ENCODE measurements at regions not wholly inside any gene's neighbourhood (a gene's known extent, or its start where the extent isn't known, plus 50 kb on each side); places are given as distances from the start of the nearest gene placed in this dataset.

GRCh38 chr2:4579977-4580376 is 876.6 kb downstream of the DCDC2C start:
- DNase-seq (ENCODE audit: low spot score), result no peak

DNA sequence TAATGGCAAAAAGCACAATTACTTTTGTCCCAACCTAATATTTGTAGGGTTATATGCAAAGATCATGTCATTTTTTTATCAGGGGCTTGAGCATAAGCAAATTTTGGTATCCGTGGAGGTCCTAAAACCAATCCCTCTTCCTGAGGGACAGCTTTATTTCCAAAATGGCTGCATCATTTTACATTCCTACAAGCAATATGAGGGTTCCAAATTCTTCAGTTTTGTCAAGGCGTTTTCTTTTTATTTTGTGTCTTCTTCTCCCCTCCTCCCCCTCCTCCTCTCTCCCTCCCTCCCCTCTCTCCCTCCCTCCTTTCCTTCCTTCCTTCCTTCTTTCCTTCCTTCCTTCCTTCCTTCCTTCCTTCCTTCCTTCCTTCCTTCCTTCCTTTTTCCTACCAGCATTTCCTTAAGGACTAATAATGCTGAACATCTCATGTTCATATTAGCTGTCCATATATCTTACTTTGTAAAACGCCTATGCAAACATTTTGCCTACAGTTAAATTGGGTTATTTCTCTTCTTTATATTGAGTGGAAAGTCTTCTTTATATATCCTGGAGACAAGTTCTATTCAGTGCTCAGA is 881.8 kb downstream of the DCDC2C start:
- DNase-seq (ENCODE audit: low spot score), result no peak

DNA sequence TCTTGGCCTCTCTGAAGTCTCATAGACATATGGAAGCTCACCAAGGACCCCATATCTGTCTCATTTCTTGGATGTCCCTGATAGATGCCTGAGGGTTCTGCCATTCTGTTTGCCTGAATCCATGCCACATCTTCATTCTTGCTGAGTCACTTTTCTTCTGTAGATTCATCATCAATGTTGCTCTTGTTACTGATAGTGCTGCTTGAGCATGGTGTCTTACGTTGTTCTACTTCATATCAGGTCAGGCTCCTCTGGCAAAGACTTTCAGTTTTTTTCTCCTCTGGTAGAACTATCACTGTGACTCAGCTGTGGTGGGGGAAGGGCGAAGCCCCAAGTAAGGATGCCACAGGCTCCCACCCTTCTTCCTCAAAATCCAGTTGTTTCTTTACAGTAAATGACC is 885.2 kb downstream of the DCDC2C start:
- no peak for DNase-seq (ENCODE audit: low spot score)

GRCh38 chr2:4591261-4591660 is 887.9 kb downstream of the DCDC2C start:
- no peak for DNase-seq (ENCODE audit: low spot score)

GRCh38 chr2:4597400-4597799 is 894.0 kb downstream of the DCDC2C start:
- no peak for DNase-seq (ENCODE audit: low spot score)

DNA sequence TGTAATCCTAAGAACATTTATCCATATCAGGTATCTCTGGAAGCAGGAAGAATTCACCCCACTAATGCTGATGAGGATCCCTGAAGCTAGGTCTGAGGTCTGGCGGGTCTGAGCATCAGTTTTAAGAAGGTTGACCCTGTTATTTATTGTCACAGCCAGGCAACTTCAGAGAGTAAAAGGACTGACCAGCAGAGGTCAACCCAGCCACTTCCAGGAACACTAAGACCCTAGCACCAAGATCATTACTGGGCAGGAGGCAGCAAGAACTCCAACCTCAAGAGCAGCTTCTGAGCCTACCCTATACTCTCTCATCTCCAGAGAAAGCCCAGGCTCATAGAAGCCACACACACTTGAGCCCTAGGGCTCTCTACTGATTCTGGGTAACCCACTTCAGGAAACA is 901.4 kb downstream of the DCDC2C start:
- DNase-seq (ENCODE audit: low spot score), result no peak

DNA sequence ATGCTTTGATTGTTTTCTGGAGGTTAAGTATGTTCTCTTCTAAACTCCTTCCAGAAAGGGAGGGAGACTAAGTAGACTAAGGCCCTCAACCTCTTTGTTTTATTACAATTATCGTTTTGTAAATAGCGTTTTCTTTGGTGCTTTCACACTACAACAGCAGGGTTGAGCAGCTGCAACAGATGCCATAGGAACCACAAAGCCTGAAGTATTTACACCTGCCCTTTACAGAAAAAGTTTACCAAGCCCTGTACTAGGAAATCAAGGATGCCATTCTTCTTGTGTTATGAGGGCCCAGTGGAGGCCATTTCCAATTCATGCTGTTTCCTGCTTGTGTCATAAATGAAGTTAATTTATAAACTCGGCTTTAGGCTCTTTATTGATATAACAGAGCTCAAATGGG is 914.8 kb downstream of the DCDC2C start:
- no peak for DNase-seq (ENCODE audit: low spot score)

DNA sequence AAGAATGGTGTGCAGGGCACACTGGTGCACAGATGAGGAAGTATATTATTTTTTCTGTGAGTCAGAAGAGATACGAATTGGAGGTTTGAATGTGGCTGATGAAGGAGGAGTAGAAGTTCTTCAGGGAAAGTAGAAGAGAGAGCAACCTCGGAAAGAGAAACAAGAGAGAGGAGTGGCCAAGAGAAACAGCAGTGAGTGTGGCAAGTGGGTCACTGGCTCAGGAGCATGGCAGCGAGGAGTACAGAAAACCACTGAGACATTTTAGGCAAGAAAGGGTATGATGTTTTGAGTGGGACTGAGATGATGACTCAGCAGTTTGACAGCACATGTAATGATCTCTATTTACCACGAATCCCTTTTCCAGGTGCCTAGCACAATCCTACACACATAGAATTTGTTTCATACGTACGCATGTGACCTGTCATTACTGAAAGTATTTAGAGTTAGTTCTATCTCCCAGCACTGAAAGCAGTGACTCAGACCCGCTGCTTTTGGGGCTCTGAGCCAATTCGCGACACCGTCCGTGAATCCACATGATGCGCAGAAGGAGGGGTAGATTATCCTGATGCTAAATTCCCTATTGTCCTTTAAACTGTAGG is 915.4 kb downstream of the DCDC2C start:
- no peak for DNase-seq (ENCODE audit: low spot score)

DNA sequence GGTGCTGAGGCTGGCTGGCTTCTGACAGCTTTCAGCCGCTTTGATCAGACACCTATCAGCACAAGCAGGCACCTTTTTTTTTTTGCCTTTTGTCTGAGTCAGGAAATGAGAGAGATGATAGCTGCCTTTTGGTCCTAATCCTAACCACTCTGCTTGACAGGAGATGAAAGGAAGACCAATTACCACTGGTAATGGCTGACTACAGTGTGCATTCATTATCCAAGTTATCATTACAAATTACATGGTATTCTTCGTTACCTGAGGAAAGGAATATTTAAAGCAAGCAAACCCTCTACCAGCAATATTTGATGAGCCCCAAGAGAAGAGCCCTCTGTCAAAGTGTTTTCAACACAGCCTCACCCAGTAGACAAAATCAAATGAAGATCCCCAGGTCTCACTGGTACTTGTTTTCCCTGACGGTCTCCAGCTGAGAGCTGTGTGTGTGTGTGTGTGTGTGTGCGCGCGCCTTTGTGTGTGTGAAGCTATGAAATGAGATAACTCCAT is 925.7 kb downstream of the DCDC2C start:
- no peak for DNase-seq (ENCODE audit: low spot score)

DNA sequence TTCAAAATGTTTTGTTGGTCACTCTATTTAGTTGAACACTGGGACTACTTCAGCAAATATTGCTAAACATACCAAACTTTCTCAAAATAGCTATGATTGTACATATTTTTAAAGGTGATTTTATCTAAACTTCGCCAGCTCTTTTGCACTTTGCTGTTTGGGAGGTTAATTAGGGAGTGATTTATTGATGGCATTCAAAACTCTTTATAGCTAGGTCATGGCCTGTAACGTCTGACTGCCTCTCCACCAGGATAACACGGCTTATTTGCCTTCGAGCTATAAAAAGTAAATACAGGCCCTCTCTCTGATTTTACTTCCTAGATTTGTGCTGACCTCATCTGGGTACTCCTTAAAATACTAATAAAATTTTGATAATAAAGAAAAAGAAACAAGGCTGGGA is 931.9 kb downstream of the DCDC2C start:
- DNase-seq (ENCODE audit: low spot score), result no peak

DNA sequence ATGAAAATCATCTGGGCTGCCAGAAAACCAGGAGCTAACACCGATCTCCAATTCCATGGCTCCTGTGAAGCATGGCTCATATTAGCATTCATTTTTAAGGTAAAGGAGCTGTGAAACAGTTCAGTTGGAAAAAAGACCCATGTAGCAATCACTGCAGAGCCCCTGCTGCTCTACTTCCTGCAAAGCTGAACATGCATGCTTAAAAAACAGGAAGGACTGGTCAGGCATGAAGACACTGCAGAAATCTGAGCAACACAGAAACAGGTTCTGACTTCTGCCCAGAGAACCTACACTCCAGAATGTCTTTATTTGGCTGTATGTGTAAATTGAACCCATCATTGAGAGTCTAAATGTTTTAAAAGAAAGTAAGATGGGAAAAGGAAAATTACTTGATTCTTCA is 950.6 kb downstream of the DCDC2C start:
- no peak for DNase-seq (ENCODE audit: low spot score)

DNA sequence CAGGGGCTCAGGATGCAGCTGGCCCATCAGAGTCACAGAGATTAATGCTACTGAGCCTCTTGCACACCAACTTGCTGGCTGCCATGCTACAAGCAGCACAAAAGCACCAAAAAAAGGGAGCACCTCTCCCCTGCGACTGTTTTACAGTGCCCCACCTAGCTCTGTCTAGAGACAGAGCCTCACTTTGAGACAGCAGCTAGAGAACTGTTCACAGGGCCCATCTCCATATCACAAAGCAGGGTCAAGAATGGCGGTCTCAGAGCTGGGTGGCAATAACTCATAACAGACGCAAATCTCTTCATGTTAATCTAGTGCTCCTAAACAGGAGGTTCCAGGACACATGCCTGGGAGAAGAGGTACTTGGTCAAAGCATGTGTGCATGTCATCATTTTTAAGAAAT is 953.0 kb downstream of the DCDC2C start:
- DNase-seq (ENCODE audit: low spot score), result no peak

GRCh38 chr2:4662161-4662779 is 958.9 kb downstream of the DCDC2C start:
- no peak for DNase-seq (ENCODE audit: low spot score)

GRCh38 chr2:4668381-4668780 is 965.0 kb downstream of the DCDC2C start:
- no peak for DNase-seq (ENCODE audit: low spot score)

DNA sequence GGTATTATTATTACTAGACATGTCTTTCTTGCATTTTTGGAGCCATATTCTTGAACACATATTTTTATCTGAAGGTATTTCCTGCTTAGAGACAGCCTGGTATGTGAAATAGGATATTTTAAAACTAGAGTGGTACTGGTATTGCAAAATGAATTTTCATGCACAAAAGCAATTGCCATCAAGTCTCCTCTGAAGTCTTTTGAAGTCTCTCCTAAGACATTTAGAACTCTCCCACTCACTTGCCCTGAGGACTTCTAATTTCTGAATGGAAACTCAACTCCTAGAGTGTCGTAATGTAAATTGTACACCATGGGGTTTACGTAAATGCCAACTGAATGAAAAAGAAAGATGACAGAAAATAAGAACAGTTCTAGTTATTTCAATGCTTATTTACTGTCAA is 967.0 kb downstream of the DCDC2C start:
- DNase-seq (ENCODE audit: low spot score), result no peak

DNA sequence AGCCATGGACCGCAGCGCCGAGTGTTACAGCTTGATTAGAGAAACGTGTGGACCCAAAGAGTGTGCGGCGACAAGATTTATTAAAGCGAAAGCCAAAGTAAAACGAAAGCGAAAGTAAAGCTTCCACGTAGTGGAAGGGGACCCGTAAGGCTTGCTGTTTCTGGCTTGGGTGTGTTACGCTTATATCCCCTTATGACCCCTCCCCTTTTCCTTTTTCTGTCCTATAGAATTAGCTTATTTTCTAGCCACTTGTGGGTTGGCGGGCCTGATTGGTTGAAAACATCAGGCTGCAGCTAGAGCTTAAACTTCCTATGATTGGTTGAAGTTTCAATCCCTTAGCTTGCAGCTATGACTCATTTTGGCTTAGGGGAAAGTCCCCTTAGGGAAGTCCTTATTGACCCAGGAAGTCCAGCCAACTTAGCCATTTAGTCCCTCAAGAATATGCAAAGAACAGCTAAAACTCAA is 969.7 kb downstream of the DCDC2C start:
- DNase-seq (ENCODE audit: low spot score), result no peak

GRCh38 chr2:4674007-4674406 is 970.6 kb downstream of the DCDC2C start:
- DNase-seq (ENCODE audit: low spot score), result no peak

- DNase-seq (ENCODE audit: low spot score), result no peak
Measured at GRCh38 chr2:4675295-4675694, 971.9 kb downstream of the DCDC2C start.

DNA sequence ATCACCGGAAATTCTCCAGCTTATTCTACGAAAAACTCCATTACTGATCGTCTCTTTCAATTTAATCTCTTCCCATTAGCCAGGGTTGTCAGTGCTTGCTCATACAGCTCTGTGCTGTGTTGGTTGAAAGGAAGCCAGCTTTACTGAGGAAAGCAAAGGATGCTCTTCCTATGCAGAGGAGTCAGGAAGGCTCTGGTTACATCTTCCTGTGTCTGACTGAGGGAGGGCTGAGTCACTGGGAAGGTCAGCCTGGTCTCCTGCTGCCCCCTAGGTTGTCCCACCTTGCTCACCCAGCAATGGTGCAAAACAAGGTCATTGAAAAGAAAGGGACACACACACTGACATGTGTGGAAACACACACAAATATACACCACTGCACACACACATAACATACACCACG is 975.6 kb downstream of the DCDC2C start:
- DNase-seq (ENCODE audit: low spot score), result no peak

DNA sequence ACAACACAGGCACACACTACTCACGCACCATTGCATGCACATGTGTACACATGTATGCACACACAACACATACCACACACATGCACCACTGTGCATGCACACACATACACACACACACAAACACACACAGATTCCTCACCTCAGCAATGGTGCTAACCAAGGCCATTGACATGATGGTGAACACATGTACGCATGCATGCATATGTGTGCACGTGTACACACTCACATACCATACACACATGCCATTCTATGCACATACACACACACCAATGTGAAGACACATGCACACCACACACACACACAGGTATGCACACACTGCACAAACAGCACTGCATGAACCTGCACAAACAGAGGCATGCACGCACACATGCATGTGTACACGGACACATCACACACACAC is 976.0 kb downstream of the DCDC2C start:
- DNase-seq (ENCODE audit: low spot score), result no peak

- no peak for DNase-seq (ENCODE audit: low spot score)
Measured at GRCh38 chr2:4684921-4685320, 981.5 kb downstream of the DCDC2C start.

DNA sequence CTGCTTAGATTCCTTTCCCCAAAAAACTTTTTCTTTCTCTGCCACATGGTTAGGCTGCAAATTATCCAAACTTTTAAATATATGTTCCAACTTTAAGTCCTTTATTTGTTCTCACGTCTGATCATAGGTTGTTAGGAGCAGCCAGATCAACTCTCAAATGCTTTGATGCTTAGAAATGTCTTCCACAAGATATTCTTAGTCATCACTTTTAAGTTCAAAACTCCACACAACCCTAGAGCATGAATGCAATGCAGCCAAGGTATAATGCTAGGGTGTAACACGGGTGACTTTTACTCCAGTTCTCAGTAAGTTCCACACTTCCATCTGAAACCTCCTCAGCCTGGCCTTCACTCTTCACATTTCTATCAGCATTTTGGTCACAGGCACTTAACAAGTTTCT is 987.5 kb downstream of the DCDC2C start:
- DNase-seq (ENCODE audit: low spot score), result no peak

GRCh38 chr2:4693266-4693665 is 989.9 kb downstream of the DCDC2C start:
- no peak for DNase-seq (ENCODE audit: low spot score)

Measured in globus pallidus (tissue), 1 donor.